ENCODE measurements at regions not wholly inside any gene's neighbourhood (a gene's known extent, or its start where the extent isn't known, plus 50 kb on each side); places are given as distances from the start of the nearest gene placed in this dataset.
"Not testable (repeated sequence)": the region's sequence is repeated elsewhere in the genome, so short reads cannot be mapped to it uniquely, and the experiment has no call there.

DNA sequence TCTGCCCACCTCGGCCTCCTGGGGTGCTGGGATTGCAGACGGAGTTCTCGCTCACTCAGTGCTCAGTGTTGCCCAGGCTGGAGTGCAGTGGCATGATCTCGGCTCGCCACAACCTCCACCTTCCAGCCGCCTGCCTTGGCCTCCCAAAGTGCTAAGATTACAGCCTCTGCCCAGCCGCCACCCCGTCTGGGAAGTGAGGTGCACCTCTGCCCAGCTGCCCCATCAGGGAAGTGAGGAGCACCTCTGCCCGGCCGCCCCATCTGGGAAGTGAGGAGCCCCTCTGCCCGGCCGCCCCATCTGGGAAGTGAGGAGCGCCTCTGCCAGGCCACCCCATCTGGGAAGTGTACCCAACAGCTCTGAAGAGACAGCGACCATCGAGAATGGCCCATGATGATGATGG lies 118.9 kb downstream of the ZNF675 start:
- TF ChIP-seq, protein P1, sequence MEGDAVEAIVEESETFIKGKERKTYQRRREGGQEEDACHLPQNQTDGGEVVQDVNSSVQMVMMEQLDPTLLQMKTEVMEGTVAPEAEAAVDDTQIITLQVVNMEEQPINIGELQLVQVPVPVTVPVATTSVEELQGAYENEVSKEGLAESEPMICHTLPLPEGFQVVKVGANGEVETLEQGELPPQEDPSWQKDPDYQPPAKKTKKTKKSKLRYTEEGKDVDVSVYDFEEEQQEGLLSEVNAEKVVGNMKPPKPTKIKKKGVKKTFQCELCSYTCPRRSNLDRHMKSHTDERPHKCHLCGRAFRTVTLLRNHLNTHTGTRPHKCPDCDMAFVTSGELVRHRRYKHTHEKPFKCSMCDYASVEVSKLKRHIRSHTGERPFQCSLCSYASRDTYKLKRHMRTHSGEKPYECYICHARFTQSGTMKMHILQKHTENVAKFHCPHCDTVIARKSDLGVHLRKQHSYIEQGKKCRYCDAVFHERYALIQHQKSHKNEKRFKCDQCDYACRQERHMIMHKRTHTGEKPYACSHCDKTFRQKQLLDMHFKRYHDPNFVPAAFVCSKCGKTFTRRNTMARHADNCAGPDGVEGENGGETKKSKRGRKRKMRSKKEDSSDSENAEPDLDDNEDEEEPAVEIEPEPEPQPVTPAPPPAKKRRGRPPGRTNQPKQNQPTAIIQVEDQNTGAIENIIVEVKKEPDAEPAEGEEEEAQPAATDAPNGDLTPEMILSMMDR (IDR thresholded peaks at IDR 0.05): not testable (repeated sequence)
- TF ChIP-seq FOXS1 (CRISPR knock-in tag; IDR thresholded peaks at IDR 0.05); POLR2A (IDR thresholded peaks at IDR 0.05; ENCODE audit: low read length); HDAC2 (IDR thresholded peaks at IDR 0.05); PHF8 (IDR thresholded peaks at IDR 0.05; ENCODE audit: borderline replicate concordance, low read depth); EP300 (IDR thresholded peaks at IDR 0.05); CHD4 (IDR thresholded peaks at IDR 0.05; ENCODE audit: borderline replicate concordance); NPAS2 (CRISPR knock-in tag; IDR thresholded peaks at IDR 0.05; ENCODE audit: borderline replicate concordance); MAFK (IDR thresholded peaks at IDR 0.05; ENCODE audit: partially characterized antibody); RAD21 (conservative IDR thresholded peaks at IDR 0.05 in 1 of 2, IDR thresholded peaks at IDR 0.05 in 1 of 2); RARB (CRISPR knock-in tag; IDR thresholded peaks at IDR 0.05); RFX5 (IDR thresholded peaks at IDR 0.05): not testable (repeated sequence)
- TF ChIP-seq, protein P2, sequence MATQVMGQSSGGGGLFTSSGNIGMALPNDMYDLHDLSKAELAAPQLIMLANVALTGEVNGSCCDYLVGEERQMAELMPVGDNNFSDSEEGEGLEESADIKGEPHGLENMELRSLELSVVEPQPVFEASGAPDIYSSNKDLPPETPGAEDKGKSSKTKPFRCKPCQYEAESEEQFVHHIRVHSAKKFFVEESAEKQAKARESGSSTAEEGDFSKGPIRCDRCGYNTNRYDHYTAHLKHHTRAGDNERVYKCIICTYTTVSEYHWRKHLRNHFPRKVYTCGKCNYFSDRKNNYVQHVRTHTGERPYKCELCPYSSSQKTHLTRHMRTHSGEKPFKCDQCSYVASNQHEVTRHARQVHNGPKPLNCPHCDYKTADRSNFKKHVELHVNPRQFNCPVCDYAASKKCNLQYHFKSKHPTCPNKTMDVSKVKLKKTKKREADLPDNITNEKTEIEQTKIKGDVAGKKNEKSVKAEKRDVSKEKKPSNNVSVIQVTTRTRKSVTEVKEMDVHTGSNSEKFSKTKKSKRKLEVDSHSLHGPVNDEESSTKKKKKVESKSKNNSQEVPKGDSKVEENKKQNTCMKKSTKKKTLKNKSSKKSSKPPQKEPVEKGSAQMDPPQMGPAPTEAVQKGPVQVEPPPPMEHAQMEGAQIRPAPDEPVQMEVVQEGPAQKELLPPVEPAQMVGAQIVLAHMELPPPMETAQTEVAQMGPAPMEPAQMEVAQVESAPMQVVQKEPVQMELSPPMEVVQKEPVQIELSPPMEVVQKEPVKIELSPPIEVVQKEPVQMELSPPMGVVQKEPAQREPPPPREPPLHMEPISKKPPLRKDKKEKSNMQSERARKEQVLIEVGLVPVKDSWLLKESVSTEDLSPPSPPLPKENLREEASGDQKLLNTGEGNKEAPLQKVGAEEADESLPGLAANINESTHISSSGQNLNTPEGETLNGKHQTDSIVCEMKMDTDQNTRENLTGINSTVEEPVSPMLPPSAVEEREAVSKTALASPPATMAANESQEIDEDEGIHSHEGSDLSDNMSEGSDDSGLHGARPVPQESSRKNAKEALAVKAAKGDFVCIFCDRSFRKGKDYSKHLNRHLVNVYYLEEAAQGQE (IDR thresholded peaks at IDR 0.05): not testable (repeated sequence)
- TF ChIP-seq, protein P3, sequence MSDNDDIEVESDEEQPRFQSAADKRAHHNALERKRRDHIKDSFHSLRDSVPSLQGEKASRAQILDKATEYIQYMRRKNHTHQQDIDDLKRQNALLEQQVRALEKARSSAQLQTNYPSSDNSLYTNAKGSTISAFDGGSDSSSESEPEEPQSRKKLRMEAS (IDR thresholded peaks at IDR 0.05): not testable (repeated sequence)

Data from A549 (cell line).